ENCODE measurements at regions not wholly inside any gene's neighbourhood (a gene's known extent, or its start where the extent isn't known, plus 50 kb on each side); places are given as distances from the start of the nearest gene placed in this dataset.

- H3K4me3 ChIP-seq (ENCODE audit: low read depth, low read length): no peak overlapping the region
- TF ChIP-seq, protein P1, sequence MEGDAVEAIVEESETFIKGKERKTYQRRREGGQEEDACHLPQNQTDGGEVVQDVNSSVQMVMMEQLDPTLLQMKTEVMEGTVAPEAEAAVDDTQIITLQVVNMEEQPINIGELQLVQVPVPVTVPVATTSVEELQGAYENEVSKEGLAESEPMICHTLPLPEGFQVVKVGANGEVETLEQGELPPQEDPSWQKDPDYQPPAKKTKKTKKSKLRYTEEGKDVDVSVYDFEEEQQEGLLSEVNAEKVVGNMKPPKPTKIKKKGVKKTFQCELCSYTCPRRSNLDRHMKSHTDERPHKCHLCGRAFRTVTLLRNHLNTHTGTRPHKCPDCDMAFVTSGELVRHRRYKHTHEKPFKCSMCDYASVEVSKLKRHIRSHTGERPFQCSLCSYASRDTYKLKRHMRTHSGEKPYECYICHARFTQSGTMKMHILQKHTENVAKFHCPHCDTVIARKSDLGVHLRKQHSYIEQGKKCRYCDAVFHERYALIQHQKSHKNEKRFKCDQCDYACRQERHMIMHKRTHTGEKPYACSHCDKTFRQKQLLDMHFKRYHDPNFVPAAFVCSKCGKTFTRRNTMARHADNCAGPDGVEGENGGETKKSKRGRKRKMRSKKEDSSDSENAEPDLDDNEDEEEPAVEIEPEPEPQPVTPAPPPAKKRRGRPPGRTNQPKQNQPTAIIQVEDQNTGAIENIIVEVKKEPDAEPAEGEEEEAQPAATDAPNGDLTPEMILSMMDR (conservative IDR thresholded peaks at IDR 0.05; ENCODE audit: low read depth, low read length): no peak
- DNase-seq (ENCODE audit: low read depth): no peak
Measured at GRCh38 chr6:40299681-40300080, 287.5 kb downstream of the LRFN2 start.

DNA sequence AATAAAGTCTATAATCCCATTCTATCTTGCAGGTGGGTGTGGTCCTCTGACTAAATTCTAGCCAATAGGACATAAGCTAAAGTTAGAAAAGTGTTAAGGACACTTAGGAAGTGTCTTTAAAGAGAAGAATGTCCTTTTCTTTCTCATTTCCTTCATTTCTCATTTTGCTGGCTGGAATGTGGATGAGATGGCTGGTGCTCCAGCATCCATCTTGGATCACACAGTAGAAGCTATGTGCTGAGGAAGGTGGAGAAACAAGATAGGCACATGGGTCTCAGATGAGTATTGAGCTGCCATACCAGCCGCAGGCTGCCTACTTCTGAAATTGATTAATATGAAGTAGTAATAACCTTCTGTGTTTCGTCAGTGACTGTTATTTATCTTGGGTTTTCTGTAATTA is 289.0 kb downstream of the LRFN2 start:
- TF ChIP-seq, protein P1 (conservative IDR thresholded peaks at IDR 0.05; ENCODE audit: low read depth, low read length): no peak
- no peak overlapping the region for H3K4me3 ChIP-seq (ENCODE audit: low read depth, low read length)
- no peak for DNase-seq (ENCODE audit: low read depth)

GRCh38 chr6:40295251-40295950 is 291.8 kb downstream of the LRFN2 start:
- no peak overlapping the region for H3K4me3 ChIP-seq (ENCODE audit: low read depth, low read length)
- TF ChIP-seq, protein P1 (conservative IDR thresholded peaks at IDR 0.05; ENCODE audit: low read depth, low read length): no peak
- no peak for DNase-seq (ENCODE audit: low read depth)

- TF ChIP-seq, protein P1 (conservative IDR thresholded peaks at IDR 0.05; ENCODE audit: low read depth, low read length): no peak
- no peak overlapping the region for H3K4me3 ChIP-seq (ENCODE audit: low read depth, low read length)
- DNase-seq (ENCODE audit: low read depth): no peak
Measured at GRCh38 chr6:40293460-40294185, 293.5 kb downstream of the LRFN2 start.

DNA sequence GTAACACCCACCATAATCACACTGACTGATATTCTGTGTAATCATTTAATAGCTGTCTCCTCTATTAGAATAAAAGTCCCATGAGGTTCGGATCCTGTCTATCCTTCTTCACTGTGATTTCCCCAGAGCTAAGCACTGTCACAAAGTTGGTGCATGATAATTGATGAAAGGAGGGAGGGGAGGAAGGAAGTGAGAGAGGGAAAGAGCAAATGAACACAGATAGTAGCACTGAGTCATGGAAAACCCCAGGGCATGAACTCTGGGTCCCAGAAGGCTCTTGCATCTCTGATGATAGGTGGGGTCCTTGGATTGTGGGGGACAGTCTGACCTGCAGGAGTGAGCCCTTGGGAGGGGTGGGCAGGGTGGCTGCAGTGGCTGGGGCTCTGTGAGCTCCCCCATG is 294.1 kb downstream of the LRFN2 start:
- TF ChIP-seq, protein P1 (conservative IDR thresholded peaks at IDR 0.05; ENCODE audit: low read depth, low read length): no peak
- DNase-seq (ENCODE audit: low read depth): no peak
- H3K4me3 ChIP-seq (ENCODE audit: low read depth, low read length): no peak overlapping the region

DNA sequence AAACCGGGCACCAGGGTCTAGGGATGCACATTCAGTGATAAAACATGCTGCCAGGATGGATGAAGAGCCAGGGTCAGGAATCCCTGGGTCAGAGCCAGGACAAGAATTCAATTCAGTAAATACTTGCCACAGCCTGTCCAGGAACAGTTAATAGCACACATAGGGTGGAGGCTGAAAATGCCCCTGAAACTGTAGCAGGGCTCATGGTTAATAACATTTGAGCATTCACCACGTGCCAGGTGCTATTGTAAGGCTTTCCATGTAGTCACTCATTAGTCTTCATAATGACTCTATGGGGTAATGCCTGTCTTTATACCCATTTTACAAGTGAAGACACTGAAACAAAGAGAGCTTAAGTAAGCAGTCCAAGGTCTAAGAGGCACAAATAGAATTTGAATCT is 296.3 kb downstream of the LRFN2 start:
- no peak for DNase-seq (ENCODE audit: low read depth)
- H3K4me3 ChIP-seq (ENCODE audit: low read depth, low read length): no peak overlapping the region
- TF ChIP-seq, protein P1 (conservative IDR thresholded peaks at IDR 0.05; ENCODE audit: low read depth, low read length): no peak

- TF ChIP-seq, protein P1 (conservative IDR thresholded peaks at IDR 0.05; ENCODE audit: low read depth, low read length): no peak
- no peak overlapping the region for H3K4me3 ChIP-seq (ENCODE audit: low read depth, low read length)
- no peak for DNase-seq (ENCODE audit: low read depth)
Measured at GRCh38 chr6:40288919-40289318, 298.2 kb downstream of the LRFN2 start.
